Right renal pelvis (tissue), 4 donors: ENCODE measurements at regions not wholly inside any gene's neighbourhood (a gene's known extent, or its start where the extent isn't known, plus 50 kb on each side); places are given as distances from the start of the nearest gene placed in this dataset.

Experiments used
- DNase-seq, 4 donors: peaks; one replicate each; pipeline ENCODE4 v3.0.0-alpha.2; 2013; ENCODE audit warnings: low read depth in 4 of 4, low spot score in 3 of 4, missing footprints in 1 of 4

DNA sequence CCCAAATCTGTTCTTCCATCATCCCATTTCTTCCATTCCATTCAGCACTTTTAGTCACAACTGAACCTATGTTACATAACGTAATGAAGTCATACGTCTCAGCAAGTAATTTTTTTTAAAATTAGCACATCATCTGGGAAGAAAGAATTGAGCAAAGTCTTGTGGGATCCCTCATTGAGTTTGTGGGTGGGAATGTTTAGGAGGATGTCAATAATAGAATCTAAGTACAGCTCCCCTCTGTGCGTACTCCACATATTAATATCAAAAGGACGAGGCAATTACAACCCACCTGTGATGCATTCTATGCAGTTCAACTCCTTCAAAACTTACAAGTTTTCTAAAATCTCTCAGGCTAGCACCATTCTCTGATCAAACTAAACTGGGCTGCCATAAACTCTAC lies 526.3 kb downstream of the AGTPBP1 start:
- no peak for DNase-seq

DNA sequence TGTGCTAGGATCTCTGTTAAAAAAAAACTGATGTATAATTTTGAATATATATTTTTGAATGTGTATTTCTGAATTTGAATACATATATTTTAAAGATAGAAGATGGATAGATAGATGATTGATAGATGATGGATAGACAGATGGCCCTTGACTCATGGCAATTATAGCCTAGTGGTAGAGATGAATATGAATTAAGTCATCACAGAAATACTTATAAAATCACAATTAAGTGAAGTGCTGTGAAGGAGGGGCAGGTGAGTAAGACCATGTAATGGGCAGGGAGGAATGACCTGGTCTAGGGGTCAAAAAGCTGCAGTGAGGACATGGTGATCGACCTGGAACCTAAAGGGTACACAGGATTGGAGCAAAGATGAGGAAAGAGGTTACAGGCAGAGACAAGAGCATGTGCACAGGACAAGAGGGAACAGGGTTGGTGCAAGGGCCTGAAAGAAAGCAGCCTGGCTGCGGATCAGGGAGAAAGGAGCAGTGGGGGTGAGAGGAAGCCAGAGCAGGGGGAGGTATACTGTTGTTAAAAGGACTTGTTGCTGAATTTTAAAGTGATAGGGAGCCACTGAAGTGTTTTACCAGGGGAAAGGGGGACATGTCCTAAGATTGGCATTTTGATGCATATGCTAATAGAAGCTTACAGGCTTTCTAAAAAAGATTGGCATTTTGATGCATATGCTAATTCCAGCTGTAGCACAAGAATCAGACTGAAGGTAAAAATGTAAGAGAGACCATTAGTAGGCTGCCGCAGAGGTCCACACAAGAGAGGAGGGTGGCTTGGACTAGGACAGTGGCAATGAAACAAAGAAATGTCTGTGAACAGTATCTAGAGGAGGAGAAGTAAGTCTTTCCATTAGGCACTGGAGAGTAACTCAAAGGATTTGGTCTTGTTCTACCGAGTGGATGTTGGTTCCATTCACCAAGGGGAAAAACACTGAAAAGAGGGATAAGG lies 527.8 kb downstream of the AGTPBP1 start:
- DNase-seq, result no peak

DNA sequence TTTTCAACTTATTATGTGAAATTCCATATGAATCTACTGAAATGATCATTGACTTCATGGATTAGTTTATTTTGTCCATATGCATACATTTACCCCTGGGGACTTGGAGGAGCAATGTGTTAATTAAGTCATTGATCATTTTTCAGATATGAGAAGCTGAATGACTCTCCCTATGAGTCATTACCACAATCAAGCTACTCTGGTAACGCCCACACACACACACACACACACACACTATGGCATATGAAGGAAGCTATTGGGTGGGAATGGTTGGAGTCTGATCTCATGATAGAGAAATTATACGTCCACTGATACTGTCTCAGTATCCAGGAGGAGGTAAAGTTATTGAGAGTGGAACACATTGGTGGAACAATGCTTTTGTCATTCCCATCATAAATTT lies 528.9 kb downstream of the AGTPBP1 start:
- DNase-seq, result no peak

DNA sequence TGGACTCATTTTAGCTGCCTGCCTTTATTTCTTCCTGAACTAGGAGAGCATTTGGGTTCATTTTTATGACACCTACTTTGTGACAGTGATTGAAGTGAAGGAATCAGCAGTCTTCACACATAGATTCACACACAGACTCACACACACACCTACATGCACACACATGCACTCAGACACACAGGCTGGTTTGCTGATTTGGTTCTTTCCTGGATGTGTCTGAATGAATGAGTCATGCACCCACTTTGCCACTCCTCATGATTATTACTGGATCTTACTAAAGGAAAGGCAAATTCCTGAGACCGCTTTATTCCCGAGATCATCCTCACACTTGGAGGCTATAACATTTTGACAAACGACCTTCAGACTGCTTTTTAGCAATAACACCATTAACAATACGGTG lies 529.5 kb downstream of the AGTPBP1 start:
- no peak for DNase-seq

DNA sequence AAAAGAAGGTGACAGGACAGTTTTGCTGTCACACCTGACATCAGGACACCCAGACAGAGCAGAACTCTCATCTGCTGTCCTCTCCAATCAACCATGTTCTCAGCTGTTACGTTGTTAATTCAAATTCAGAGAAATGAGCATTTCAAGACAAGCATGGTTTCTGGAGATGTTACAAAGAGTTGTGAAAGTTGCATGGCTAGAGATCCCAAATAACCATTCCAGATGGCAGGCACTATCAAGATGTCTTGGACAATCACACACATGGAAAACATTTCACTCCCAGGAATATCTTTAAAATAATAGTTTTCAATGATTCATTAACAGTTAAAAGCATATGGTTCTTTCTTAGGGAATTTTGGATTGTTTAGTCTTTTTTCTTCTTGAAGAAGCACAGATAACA lies 533.1 kb downstream of the AGTPBP1 start:
- no peak for DNase-seq

DNA sequence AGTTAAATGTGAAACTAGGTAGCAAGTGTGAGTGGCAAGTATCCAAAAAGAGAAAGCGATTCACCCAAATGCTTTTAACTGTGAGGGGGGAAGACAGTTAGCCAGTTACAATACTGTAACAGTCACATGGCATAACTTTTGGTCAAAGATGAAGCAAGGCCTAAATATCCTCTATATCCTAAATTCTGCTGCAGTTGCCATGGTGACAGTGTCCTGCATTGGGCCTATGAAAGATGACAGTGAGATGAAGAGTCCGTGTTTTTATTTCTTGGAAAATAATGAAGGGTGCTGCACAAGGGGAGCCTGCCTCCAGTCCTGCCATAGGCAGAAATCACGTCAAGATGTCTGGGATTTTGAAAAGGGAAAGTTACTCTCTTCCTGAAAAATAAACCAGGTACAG lies 534.6 kb downstream of the NTRK2 start:
- no peak for DNase-seq

DNA sequence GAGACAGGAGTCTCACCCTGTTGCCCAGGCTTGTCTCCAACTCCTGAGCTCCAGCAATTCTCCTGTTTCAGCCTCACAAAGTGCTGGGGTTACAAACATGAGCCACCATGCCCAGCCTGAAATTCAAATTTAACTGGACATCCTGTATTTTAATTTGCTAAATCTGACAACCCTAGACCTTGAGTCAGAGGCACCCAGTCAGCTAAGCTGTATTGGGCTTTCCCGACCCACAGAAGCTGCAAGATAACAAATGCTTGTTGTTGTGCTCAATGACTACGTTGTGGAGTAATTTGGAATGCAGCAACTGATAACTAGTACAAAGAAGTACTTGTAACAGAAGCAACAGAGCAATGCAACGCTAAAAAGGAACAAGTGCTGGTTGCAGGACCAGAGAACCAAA lies 533.1 kb downstream of the NTRK2 start:
- no peak for DNase-seq

DNA sequence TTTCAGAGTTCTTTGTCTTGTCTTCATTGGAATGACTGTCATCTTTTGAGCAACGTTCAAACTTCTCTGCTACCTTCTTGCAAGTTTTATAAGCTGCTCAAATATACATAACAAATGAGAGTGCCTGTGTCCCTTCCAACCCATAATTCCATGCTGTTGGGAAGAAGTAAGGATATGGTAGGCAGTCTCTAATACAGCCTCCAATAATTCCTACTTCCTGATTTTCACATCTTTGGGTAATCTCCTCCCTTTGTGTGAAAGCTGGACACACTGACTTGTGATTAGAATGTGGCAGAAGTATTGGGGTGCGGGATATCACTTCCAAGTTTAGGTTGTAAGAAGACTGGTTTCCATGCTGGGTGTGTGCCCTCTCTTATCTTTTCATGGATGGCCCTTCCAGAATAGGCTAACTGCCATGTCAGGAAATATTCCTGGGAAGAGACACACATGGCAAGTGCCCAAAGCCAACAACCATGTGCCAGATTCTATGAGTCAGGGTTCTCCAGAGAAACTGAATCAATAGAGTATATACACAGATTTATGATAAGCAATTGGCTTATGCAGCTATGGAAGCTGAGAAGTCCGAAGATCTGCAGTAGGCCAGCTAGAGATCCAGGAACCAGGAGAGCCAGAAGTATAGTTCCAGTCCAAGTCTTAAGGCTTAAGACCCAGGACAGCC lies 531.3 kb downstream of the NTRK2 start:
- no peak for DNase-seq

DNA sequence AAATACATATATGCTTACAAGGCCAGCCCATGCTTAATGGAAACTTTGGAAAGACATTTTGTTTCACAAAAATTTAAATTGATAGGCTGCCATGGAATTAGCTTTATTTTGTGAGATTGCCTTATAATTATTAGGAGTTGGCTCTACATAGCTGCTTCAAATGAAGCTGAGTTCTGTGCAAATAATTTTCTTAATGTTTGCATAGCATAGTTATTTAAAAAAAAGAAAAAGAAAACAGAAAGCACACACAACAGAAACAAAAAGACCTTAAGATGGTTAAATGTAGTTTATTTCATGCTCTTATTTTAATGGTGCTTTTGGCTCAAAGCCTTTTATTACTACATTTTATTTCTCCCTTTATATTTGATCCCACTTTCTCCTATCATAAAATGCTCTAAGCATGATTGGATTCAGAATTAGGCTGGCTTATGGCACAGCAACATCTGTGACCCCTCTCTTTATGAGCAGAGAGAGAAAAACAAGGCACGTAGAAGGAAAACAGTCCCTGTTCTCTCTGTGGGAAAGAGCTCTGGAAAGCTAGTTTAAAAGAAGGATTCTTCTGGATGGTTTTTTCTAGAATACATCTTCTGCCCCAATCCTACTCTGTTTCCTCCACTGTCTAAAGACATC lies 530.5 kb downstream of the NTRK2 start:
- no peak for DNase-seq

DNA sequence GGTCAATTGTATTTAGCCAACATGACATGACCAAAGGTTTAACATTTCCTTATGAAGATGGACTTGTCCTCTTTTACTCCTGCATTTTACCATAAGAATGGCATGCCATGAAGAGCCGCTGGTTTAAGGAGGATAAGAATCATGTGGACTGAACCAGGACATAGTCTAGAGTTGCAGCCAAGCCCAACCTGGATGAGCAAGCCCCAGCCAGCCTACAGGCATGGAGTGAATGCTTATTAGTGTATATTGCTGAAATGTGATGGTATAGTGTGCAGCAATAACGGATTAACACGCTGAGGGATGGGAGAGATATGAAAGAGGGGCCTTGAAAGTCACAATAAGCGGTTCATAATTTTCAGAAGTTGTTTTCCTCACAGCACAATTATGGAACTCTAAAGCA lies 523.2 kb downstream of the NTRK2 start:
- DNase-seq, result no peak

DNA sequence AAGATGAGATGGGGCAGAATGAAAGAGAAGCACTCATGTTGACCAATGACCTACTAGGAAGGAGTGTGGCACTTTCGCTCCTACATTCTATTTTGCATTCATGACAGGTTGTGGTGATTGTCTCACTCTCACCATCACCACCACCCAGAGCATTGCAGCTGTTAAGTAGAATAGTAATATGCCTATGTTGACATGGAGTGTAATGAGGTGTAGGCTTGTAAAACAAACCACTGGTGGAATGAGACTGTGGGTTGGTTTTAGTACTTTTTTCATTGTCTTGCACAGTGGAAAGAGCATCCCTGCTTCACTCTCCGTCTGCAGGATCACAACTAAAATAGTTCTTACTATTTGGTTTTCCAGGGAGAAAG lies 516.7 kb downstream of the NTRK2 start:
- DNase-seq, result no peak

DNA sequence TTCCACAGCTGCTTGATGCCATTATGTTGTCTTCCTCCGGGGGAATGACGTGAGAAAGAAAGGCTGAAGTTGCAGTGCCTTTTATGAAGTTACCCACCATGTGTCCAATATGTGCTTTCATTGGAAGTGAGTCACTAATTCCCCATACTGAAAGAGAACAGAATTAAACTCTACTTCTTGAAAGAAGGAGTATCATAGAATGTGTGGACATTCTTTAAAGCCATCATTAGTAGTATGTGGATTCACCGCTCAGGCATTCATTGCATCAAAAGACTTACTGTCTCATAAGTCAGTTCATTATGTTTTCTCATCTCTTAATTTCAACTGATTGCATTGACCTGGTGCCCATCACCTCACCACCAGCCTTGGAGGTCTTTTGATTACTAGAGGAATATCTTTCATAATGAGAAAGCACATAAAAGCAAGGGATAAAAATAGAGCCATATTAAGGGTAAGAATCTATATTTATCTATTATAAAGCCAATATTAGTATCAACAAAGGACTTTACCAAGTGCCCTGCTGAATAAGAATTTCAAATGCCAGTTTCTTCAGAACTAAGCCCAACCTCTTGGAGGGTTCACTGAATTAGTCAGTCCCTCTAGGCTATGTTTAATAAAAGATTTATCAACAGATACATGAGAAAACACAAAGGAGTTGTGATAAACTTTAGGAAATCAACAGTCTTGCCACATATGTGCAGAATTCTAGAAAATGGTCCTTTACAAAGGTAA lies 516.1 kb downstream of the NTRK2 start:
- DNase-seq, result no peak

DNA sequence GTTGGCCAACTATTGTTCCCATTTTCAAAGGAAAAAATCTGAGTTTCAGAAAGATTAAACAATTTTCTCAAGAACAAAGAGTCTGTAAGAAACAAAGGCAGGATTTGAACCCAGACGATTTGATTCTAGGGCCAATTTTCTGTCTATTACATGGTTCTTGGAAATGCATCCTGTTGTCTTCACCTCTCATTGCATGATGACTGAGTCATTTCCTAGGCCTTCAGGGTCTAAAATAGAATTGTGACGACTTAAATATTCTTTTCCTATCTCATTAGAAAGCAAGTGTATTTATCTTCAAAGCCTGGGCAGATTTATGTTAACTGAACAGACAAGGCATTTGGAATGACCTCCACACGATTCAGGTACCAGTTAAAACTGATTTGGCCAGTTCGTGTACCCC lies 512.9 kb downstream of the NTRK2 start:
- DNase-seq, result no peak

DNA sequence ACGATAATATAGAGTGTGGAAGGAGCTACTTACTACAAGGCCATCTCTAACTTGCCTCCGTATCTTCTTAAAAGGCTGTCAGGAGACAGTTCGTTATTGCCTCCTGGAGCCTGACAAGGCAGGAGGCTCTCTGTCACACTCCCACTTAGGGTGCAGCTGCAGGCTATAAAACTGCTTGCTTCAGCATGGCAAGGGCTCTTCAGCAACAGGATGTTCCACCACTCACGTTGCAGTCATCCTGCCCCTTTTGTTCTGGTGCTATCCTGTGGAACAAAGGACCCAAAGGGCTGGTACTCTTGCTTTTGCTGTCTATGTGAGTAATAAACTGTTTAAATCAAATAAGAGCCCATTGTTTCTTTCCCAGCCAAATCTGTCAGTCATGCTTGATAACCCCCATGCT lies 508.9 kb downstream of the NTRK2 start:
- peak in 2 of 4 donors; percentile 43 to 62 for DNase-seq

DNA sequence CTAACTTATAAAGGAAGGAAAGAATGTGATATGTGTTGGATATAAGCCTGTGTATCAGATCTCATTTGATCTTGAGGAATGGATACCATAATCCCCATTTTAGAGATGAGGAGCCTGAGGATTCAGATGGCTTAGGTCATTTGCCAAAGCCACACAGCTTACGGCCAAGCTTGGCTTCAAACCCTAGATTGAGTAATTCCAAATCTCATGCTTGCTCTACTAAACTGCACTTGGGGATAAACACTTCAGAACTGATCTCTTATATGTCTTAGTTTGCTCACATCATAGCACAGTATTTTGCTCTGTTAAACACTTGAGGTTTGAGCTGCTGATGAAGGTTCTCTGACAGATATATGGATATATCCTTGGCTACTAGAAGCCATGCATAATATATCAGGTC lies 504.4 kb downstream of the NTRK2 start:
- DNase-seq, result no peak

DNA sequence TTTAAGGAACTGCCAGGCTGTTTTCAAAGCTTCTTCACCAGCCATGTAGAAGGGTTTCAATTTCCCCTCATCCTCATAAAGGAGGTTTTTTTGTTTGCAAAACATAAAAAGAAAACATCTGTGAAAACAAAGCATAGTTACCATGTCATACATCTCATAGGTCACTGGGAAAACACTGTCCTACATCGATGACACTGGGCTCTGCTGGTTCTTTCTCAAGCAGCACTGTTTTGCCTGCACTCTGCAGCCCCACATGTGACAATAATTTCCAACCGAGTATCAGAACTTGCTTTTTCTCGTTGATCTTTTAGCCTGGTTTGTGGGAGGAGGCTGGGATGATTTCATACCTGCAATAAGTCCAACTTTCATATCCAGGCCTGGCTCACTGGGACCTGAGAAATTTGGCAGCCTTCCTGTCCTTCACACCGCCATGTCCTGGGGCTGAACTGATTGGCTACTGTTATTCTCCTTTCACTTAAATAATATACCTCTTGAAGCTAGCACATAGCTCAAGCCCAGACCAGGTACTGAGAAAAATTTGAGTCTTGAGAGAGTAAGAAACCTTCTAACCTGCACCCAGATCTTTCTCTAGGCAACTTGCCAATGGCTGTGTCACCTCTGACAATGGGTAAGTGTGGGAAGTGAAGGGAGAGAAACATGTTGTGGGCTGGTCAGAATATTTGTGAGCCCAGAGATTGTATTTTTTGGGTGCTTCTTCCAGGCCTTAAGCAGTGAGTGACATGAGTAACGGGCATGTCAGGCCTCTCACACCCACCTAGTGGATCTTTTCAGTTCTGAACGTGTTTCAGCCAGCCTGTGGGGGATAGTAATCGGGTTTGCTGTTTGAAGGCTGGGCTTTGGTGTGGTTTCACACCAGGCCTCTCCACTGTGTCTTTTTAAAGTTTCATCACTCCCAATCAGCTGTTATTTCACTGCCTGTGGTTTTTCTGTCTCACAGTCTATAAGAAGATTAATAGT lies 502.8 kb downstream of the NTRK2 start:
- DNase-seq, result no peak

DNA sequence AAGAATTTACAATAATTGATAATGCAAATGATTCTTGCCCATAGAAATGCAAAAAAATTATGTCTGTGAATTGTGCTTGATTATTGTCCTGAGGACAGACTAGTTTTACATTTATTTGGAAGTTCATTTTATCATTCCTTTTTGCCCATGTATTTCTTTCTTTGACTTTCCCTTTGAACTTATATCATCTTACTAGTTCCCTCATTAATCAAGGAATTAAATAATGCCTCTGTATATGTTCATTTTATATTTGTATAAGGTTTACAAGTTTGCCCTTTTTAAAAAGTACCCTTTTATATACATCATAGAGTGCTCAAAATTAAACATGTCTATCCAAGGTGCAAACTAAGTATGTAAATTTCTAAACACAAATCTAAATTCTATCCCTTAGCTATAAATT lies 501.6 kb downstream of the NTRK2 start:
- DNase-seq, result no peak

DNA sequence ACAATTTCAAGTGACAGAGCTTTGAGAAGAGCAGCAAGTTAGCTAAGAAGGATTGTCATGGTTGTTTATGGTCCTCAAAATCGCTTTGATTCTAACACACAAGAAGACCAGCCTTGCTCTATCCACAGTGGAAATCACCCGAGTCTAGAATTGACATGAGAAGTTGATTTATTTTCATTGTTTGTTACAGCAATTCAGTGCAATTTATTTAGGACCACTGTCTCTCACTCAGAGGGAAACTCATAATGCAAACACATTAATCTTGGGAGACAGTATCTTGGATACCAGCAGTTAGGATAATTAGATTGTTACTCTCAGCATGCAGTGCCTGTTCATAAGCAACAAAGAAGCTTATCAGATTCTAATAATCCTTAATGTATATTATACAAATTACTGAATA lies 498.9 kb downstream of the NTRK2 start:
- no peak for DNase-seq

DNA sequence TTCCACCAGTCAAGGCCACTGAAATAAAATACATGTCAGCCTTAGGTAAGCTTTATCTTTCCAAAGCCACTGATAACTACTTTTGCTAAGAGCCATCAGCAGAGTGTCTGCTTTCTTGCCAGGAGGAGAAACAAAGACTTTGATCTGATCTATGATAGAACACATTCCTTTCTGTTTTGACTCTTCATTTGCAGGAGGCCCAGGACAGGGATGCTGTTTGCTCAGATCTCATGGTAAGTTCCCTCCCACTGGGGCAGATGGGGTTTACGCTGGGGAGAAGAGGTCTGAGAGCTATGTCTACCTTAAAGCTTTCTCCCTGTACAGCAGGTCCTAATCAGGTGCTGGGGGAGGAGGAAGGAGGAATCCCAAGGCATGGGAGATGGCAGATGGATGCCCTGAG lies 497.6 kb downstream of the NTRK2 start:
- DNase-seq, result no peak

DNA sequence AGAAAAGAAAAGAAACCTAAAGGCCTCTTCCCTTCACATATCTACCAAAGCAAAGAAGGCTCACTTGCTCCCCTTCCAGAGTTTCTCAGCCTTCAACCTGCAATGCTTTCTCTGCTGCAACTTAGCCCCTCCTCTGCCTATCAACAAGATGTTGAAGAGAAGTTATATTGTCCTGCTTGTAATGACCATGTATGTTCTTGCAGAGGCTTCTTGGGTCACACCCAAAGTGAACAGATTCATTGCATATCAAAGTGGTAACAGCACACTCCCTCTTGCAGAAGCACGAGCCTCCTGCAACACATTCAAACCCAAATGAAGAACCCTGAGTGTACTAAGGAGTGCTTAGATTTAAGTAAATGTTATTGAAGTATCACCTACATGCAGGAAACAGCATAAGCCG lies 494.3 kb downstream of the NTRK2 start:
- no peak for DNase-seq
